ENCODE measurements at regions not wholly inside any gene's neighbourhood (a gene's known extent, or its start where the extent isn't known, plus 50 kb on each side); places are given as distances from the start of the nearest gene placed in this dataset.

DNA sequence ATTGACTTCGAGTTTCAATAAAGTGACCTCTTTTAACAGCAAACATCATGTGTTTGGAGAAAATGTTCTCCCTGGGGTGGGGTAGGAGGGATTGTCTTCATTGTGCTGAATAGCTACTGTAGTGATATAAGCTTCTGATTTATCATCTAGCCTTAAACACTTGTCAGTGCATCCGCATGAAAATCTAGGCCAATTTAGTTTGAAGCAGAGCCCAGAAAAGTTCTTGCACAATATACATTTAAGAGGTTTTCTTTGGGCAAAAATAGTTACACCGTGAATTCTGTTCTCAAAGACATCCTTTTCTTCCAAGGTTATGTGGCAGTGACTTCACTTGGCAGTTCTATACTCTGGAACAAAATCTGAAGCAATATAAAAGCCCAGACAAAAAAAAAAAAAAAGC is 136.0 kb upstream of the IFNG-AS1 start (continued):
- no peak for TF ChIP-seq WT1 (tag by site-specific recombination; IDR thresholded peaks at IDR 0.05)

DNA sequence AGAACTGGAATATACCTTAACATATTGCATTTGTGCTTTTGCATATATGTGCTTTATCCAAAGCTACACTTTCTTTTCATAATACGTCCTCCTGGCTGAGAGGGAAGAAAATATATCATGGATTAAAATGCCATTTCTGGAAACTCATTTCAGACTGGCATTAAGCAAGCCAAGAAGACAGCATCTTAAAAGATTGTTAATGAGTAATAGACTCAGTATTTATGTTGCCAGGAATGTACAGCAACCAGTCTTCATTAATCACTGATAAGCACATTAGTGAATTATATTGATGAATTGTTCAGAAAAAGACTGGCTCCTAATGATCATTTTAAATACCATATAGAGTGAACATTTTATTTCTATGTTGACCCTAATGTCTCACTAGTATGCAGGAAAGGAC is 134.9 kb upstream of the IFNG-AS1 start:
- ChIA-PET POLR2A (no interaction called here), CTCF (no interaction called here)
- Histone ChIP-seq H3K4me3 (ENCODE audit: low read depth, low read length) (no peak overlapping the region), H3K36me3 (ENCODE audit: control insufficient read depth in 2 of 2, insufficient read depth in 1 of 2, low read length in 2 of 2) (no peaks in the 10 kb centered on the region), H3K4me1 (ENCODE audit: control insufficient read depth, insufficient read depth, low read length) (no peaks in the 10 kb centered on the region), H3K27ac (ENCODE audit: extremely low read depth, low read depth, low read length) (no peak overlapping the region), H3K9me3 (ENCODE audit: control insufficient read depth, insufficient read depth, low read depth, low read length) (no peaks in the 10 kb centered on the region)
- TF ChIP-seq ZNF701 (tag by site-specific recombination; IDR thresholded peaks at IDR 0.05) (no peak), GFI1B (tag by site-specific recombination; IDR thresholded peaks at IDR 0.05) (no peak), ZNF560 (tag by site-specific recombination; IDR thresholded peaks at IDR 0.05; ENCODE audit: borderline replicate concordance) (no peak), MYNN (tag by site-specific recombination; IDR thresholded peaks at IDR 0.05; ENCODE audit: borderline replicate concordance) (no peak), ZNF837 (tag by site-specific recombination; IDR thresholded peaks at IDR 0.05) (no peak), ZNF544 (tag by site-specific recombination; IDR thresholded peaks at IDR 0.05) (no peak), ZNF239 (tag by site-specific recombination; IDR thresholded peaks at IDR 0.05) (no peak), ZNF423 (tag by site-specific recombination; IDR thresholded peaks at IDR 0.05) (no peak), ZNF114 (tag by site-specific recombination; IDR thresholded peaks at IDR 0.05) (no peak), ZNF146 (tag by site-specific recombination; IDR thresholded peaks at IDR 0.05) (no peak)
- TF ChIP-seq, protein P1, sequence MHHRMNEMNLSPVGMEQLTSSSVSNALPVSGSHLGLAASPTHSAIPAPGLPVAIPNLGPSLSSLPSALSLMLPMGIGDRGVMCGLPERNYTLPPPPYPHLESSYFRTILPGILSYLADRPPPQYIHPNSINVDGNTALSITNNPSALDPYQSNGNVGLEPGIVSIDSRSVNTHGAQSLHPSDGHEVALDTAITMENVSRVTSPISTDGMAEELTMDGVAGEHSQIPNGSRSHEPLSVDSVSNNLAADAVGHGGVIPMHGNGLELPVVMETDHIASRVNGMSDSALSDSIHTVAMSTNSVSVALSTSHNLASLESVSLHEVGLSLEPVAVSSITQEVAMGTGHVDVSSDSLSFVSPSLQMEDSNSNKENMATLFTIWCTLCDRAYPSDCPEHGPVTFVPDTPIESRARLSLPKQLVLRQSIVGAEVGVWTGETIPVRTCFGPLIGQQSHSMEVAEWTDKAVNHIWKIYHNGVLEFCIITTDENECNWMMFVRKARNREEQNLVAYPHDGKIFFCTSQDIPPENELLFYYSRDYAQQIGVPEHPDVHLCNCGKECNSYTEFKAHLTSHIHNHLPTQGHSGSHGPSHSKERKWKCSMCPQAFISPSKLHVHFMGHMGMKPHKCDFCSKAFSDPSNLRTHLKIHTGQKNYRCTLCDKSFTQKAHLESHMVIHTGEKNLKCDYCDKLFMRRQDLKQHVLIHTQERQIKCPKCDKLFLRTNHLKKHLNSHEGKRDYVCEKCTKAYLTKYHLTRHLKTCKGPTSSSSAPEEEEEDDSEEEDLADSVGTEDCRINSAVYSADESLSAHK (tag by site-specific recombination; IDR thresholded peaks at IDR 0.05): no peak
- TF ChIP-seq, protein P2, sequence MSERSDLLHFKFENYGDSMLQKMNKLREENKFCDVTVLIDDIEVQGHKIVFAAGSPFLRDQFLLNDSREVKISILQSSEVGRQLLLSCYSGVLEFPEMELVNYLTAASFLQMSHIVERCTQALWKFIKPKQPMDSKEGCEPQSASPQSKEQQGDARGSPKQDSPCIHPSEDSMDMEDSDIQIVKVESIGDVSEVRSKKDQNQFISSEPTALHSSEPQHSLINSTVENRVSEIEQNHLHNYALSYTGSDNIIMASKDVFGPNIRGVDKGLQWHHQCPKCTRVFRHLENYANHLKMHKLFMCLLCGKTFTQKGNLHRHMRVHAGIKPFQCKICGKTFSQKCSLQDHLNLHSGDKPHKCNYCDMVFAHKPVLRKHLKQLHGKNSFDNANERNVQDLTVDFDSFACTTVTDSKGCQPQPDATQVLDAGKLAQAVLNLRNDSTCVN (tag by site-specific recombination; optimal IDR thresholded peaks at IDR 0.05): no peak
- TF ChIP-seq, protein P3, sequence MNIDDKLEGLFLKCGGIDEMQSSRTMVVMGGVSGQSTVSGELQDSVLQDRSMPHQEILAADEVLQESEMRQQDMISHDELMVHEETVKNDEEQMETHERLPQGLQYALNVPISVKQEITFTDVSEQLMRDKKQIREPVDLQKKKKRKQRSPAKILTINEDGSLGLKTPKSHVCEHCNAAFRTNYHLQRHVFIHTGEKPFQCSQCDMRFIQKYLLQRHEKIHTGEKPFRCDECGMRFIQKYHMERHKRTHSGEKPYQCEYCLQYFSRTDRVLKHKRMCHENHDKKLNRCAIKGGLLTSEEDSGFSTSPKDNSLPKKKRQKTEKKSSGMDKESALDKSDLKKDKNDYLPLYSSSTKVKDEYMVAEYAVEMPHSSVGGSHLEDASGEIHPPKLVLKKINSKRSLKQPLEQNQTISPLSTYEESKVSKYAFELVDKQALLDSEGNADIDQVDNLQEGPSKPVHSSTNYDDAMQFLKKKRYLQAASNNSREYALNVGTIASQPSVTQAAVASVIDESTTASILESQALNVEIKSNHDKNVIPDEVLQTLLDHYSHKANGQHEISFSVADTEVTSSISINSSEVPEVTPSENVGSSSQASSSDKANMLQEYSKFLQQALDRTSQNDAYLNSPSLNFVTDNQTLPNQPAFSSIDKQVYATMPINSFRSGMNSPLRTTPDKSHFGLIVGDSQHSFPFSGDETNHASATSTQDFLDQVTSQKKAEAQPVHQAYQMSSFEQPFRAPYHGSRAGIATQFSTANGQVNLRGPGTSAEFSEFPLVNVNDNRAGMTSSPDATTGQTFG (tag by site-specific recombination; IDR thresholded peaks at IDR 0.05; ENCODE audit: borderline replicate concordance): no peak
- TF ChIP-seq, protein P4, sequence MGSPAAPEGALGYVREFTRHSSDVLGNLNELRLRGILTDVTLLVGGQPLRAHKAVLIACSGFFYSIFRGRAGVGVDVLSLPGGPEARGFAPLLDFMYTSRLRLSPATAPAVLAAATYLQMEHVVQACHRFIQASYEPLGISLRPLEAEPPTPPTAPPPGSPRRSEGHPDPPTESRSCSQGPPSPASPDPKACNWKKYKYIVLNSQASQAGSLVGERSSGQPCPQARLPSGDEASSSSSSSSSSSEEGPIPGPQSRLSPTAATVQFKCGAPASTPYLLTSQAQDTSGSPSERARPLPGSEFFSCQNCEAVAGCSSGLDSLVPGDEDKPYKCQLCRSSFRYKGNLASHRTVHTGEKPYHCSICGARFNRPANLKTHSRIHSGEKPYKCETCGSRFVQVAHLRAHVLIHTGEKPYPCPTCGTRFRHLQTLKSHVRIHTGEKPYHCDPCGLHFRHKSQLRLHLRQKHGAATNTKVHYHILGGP (tag by site-specific recombination; IDR thresholded peaks at IDR 0.05): no peak
- TF ChIP-seq, protein P5, sequence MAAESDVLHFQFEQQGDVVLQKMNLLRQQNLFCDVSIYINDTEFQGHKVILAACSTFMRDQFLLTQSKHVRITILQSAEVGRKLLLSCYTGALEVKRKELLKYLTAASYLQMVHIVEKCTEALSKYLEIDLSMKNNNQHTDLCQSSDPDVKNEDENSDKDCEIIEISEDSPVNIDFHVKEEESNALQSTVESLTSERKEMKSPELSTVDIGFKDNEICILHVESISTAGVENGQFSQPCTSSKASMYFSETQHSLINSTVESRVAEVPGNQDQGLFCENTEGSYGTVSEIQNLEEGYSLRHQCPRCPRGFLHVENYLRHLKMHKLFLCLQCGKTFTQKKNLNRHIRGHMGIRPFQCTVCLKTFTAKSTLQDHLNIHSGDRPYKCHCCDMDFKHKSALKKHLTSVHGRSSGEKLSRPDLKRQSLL (tag by site-specific recombination; IDR thresholded peaks at IDR 0.05): no peak

All from HEK293 (cell line).